ENCODE measurements at regions not wholly inside any gene's neighbourhood (a gene's known extent, or its start where the extent isn't known, plus 50 kb on each side); places are given as distances from the start of the nearest gene placed in this dataset.

DNA sequence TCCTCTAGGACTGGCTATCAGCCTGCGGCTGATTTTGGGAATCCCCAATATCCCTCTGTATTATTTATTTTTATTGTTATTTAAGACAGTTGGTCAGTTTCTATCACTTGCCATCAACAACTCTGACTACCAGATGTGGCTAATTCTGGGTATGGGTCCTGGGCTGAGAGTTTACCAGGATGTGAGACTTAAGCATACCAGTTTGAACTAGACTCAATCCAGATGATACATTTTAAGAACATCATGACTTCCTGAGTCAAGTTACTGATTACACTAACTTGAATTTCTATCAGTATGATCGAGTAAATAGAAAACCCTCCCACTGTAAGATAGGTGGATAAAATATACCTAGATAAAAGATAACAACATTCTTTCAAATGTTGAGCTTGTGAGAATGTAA lies 634.0 kb downstream of the MAT2B start:
- Histone ChIP-seq H3K27ac (ENCODE audit: low read length) (no peak overlapping the region), H3K9ac (ENCODE audit: low read length) (no peak overlapping the region), H2AFZ (ENCODE audit: low read depth, low read length) (no peak overlapping the region), H4K20me1 (ENCODE audit: insufficient read depth) (no peaks in the 10 kb centered on the region), H3F3A (ENCODE audit: insufficient read depth, low read length, poor library complexity, severe bottlenecking) (no peaks in the 10 kb centered on the region), H3K36me3 (ENCODE audit: insufficient read depth, low read length) (no peaks in the 10 kb centered on the region), H3K4me2 (ENCODE audit: low read length) (no peak overlapping the region), H3K9me3 (ENCODE audit: low read length) (no peaks in the 10 kb centered on the region), H3K79me2 (replicated peaks; ENCODE audit: insufficient read depth, low read length) (no peaks in the 10 kb centered on the region), H3K4me3 (ENCODE audit: low read length) (no peak overlapping the region), H3K27me3 (ENCODE audit: insufficient read depth, low read depth, low read length) (no peaks in the 10 kb centered on the region), H3K9me2 (ENCODE audit: insufficient read depth, low read length) (no peaks in the 10 kb centered on the region)
- TF ChIP-seq POLR2AphosphoS5 (IDR thresholded peaks at IDR 0.05): no peak

DNA sequence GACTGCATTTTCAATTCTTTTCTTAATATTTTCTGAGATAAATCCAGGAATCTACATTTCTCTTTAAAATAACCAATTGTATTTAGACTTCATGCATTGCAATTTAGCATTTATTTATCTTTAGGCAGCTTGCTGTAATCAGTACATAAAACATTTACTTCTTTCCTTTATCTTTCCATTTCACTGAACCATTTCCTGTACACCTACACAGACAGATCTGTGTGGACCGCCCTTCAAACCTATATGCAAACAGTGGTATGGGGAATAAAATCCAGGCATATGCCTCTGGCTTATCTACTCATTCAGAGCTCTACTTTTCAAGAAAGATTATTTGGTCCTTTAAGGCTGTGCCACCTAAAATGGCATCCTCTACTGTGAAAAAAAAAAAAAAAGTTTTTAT lies 640.0 kb downstream of the MAT2B start:
- H3K36me3 ChIP-seq (ENCODE audit: insufficient read depth, low read length): no peaks in the 10 kb centered on the region
- no peaks in the 10 kb centered on the region for H3K9me2 ChIP-seq (ENCODE audit: insufficient read depth, low read length)
- H3K4me2 ChIP-seq (ENCODE audit: low read length): no peak overlapping the region
- H3K9ac ChIP-seq (ENCODE audit: low read length): no peak overlapping the region
- no peaks in the 10 kb centered on the region for H3K79me2 ChIP-seq (replicated peaks; ENCODE audit: insufficient read depth, low read length)
- H3K4me3 ChIP-seq (ENCODE audit: low read length): no peak overlapping the region
- no peaks in the 10 kb centered on the region for H3K9me3 ChIP-seq (ENCODE audit: low read length)
- no peaks in the 10 kb centered on the region for H4K20me1 ChIP-seq (ENCODE audit: insufficient read depth)
- no peaks in the 10 kb centered on the region for H3F3A ChIP-seq (ENCODE audit: insufficient read depth, low read length, poor library complexity, severe bottlenecking)
- H2AFZ ChIP-seq (ENCODE audit: low read depth, low read length): no peak overlapping the region
- no peak overlapping the region for H3K27ac ChIP-seq (ENCODE audit: low read length)
- H3K27me3 ChIP-seq (ENCODE audit: insufficient read depth, low read depth, low read length): no peaks in the 10 kb centered on the region
- no peak for TF ChIP-seq EZH2 (IDR thresholded peaks at IDR 0.05; ENCODE audit: borderline replicate concordance, insufficient read depth, low read length, poor library complexity, severe bottlenecking)

DNA sequence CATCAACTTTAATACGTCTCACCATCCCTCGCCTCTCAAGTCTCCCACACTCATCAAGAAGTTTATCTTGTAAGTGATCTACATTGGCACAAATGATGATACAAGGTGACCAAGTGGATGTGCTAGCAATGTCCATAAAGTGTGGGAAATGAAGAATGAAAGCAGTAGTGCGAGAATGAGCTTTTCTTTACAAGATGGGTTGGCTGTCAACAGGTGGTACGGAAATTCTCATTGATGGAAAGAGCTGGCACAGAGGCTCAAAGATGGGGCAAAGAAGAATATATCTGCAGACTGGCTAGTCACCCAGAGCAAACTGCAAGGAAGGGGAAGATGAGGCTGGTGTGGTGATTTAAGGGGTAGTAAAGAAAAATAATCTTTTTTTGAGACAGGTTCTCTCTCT lies 640.8 kb downstream of the MAT2B start:
- no peak for TF ChIP-seq EP300 (conservative IDR thresholded peaks at IDR 0.05; ENCODE audit: poor library complexity, severe bottlenecking)
- TF ChIP-seq MXI1 (conservative IDR thresholded peaks at IDR 0.05; ENCODE audit: poor library complexity, severe bottlenecking): no peak
- no peak for TF ChIP-seq SMC3 (conservative IDR thresholded peaks at IDR 0.05; ENCODE audit: poor library complexity)
- TF ChIP-seq TAF1 (IDR thresholded peaks at IDR 0.05; ENCODE audit: low read depth): no peak
- no peak for TF ChIP-seq POLR2AphosphoS5 (IDR thresholded peaks at IDR 0.05)
- no peak for TF ChIP-seq EZH2 (IDR thresholded peaks at IDR 0.05; ENCODE audit: borderline replicate concordance, insufficient read depth, low read length, poor library complexity, severe bottlenecking)
- TF ChIP-seq, protein P1, sequence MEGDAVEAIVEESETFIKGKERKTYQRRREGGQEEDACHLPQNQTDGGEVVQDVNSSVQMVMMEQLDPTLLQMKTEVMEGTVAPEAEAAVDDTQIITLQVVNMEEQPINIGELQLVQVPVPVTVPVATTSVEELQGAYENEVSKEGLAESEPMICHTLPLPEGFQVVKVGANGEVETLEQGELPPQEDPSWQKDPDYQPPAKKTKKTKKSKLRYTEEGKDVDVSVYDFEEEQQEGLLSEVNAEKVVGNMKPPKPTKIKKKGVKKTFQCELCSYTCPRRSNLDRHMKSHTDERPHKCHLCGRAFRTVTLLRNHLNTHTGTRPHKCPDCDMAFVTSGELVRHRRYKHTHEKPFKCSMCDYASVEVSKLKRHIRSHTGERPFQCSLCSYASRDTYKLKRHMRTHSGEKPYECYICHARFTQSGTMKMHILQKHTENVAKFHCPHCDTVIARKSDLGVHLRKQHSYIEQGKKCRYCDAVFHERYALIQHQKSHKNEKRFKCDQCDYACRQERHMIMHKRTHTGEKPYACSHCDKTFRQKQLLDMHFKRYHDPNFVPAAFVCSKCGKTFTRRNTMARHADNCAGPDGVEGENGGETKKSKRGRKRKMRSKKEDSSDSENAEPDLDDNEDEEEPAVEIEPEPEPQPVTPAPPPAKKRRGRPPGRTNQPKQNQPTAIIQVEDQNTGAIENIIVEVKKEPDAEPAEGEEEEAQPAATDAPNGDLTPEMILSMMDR (IDR thresholded peaks at IDR 0.05; ENCODE audit: poor library complexity, severe bottlenecking): no peak
- TF ChIP-seq, protein P2, sequence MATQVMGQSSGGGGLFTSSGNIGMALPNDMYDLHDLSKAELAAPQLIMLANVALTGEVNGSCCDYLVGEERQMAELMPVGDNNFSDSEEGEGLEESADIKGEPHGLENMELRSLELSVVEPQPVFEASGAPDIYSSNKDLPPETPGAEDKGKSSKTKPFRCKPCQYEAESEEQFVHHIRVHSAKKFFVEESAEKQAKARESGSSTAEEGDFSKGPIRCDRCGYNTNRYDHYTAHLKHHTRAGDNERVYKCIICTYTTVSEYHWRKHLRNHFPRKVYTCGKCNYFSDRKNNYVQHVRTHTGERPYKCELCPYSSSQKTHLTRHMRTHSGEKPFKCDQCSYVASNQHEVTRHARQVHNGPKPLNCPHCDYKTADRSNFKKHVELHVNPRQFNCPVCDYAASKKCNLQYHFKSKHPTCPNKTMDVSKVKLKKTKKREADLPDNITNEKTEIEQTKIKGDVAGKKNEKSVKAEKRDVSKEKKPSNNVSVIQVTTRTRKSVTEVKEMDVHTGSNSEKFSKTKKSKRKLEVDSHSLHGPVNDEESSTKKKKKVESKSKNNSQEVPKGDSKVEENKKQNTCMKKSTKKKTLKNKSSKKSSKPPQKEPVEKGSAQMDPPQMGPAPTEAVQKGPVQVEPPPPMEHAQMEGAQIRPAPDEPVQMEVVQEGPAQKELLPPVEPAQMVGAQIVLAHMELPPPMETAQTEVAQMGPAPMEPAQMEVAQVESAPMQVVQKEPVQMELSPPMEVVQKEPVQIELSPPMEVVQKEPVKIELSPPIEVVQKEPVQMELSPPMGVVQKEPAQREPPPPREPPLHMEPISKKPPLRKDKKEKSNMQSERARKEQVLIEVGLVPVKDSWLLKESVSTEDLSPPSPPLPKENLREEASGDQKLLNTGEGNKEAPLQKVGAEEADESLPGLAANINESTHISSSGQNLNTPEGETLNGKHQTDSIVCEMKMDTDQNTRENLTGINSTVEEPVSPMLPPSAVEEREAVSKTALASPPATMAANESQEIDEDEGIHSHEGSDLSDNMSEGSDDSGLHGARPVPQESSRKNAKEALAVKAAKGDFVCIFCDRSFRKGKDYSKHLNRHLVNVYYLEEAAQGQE (IDR thresholded peaks at IDR 0.05; ENCODE audit: borderline replicate concordance): no peak
- TF ChIP-seq RAD21 (conservative IDR thresholded peaks at IDR 0.05): no peak
- Histone ChIP-seq H3K4me3 (ENCODE audit: low read length) (no peak overlapping the region), H3K79me2 (replicated peaks; ENCODE audit: insufficient read depth, low read length) (no peaks in the 10 kb centered on the region), H3K27me3 (ENCODE audit: insufficient read depth, low read depth, low read length) (no peaks in the 10 kb centered on the region), H3K27ac (ENCODE audit: low read length) (no peak overlapping the region), H3K9me3 (ENCODE audit: low read length) (no peaks in the 10 kb centered on the region), H3K36me3 (ENCODE audit: insufficient read depth, low read length) (no peaks in the 10 kb centered on the region), H3K9ac (ENCODE audit: low read length) (no peak overlapping the region), H2AFZ (ENCODE audit: low read depth, low read length) (no peak overlapping the region), H4K20me1 (ENCODE audit: insufficient read depth) (no peaks in the 10 kb centered on the region), H3F3A (ENCODE audit: insufficient read depth, low read length, poor library complexity, severe bottlenecking) (no peaks in the 10 kb centered on the region), H3K9me2 (ENCODE audit: insufficient read depth, low read length) (no peaks in the 10 kb centered on the region), H3K4me2 (ENCODE audit: low read length) (no peak overlapping the region)
